ENCODE measurements at regions not wholly inside any gene's neighbourhood (a gene's known extent, or its start where the extent isn't known, plus 50 kb on each side); places are given as distances from the start of the nearest gene placed in this dataset.
A peak's percentile ranks its signal among the peaks of the same experiment; 100 is the strongest.

GRCh38 chr4:159425737-159426305, 322.9 kb downstream of the RAPGEF2 start:
- H3K27me3 ChIP-seq (ENCODE audit: insufficient read depth, low read length): no peaks in the 10 kb centered on the region
- no peak overlapping the region for H3K4me3 ChIP-seq (ENCODE audit: low read depth, low read length)
- H2AFZ ChIP-seq (ENCODE audit: low read length, unreplicated experiment): no peak overlapping the region
- no peak overlapping the region for H3K27ac ChIP-seq (ENCODE audit: low read depth, low read length)
- H3K4me1 ChIP-seq (ENCODE audit: control insufficient read depth, insufficient read depth, low read length, unreplicated experiment): no peaks in the 10 kb centered on the region
- H3K36me3 ChIP-seq (ENCODE audit: insufficient read depth, low read length): no peaks in the 10 kb centered on the region
- no peaks in the 10 kb centered on the region for H3K79me2 ChIP-seq (ENCODE audit: control insufficient read depth, insufficient read depth, low read length, unreplicated experiment)

- no peaks in the 10 kb centered on the region for H3K36me3 ChIP-seq (ENCODE audit: insufficient read depth, low read length)
- H3K79me2 ChIP-seq (ENCODE audit: control insufficient read depth, insufficient read depth, low read length, unreplicated experiment): no peaks in the 10 kb centered on the region
- no peak overlapping the region for H2AFZ ChIP-seq (ENCODE audit: low read length, unreplicated experiment)
- H3K4me1 ChIP-seq (ENCODE audit: control insufficient read depth, insufficient read depth, low read length, unreplicated experiment): no peaks in the 10 kb centered on the region
- no peak overlapping the region for H3K4me3 ChIP-seq (ENCODE audit: low read depth, low read length)
- H3K27me3 ChIP-seq (ENCODE audit: insufficient read depth, low read length): no peaks in the 10 kb centered on the region
- no peak overlapping the region for H3K27ac ChIP-seq (ENCODE audit: low read depth, low read length)
Measured at GRCh38 chr4:159428293-159428692, 325.4 kb downstream of the RAPGEF2 start.

- H3K27ac ChIP-seq (ENCODE audit: low read depth, low read length): no peak overlapping the region
- H3K79me2 ChIP-seq (ENCODE audit: control insufficient read depth, insufficient read depth, low read length, unreplicated experiment): no peaks in the 10 kb centered on the region
- no peak overlapping the region for H2AFZ ChIP-seq (ENCODE audit: low read length, unreplicated experiment)
- H3K4me1 ChIP-seq (ENCODE audit: control insufficient read depth, insufficient read depth, low read length, unreplicated experiment): peaks cover 5% of the 10 kb centered on the region
- no peak overlapping the region for H3K4me3 ChIP-seq (ENCODE audit: low read depth, low read length)
- no peaks in the 10 kb centered on the region for H3K36me3 ChIP-seq (ENCODE audit: insufficient read depth, low read length)
- no peaks in the 10 kb centered on the region for H3K27me3 ChIP-seq (ENCODE audit: insufficient read depth, low read length)
Measured at GRCh38 chr4:159428975-159429692, 326.3 kb downstream of the RAPGEF2 start.

GRCh38 chr4:159429693-159430035, 326.8 kb downstream of the RAPGEF2 start:
- no peak overlapping the region for H3K27ac ChIP-seq (ENCODE audit: low read depth, low read length)
- no peak overlapping the region for H3K4me3 ChIP-seq (ENCODE audit: low read depth, low read length)
- no peaks in the 10 kb centered on the region for H3K36me3 ChIP-seq (ENCODE audit: insufficient read depth, low read length)
- H3K79me2 ChIP-seq (ENCODE audit: control insufficient read depth, insufficient read depth, low read length, unreplicated experiment): no peaks in the 10 kb centered on the region
- H3K4me1 ChIP-seq (ENCODE audit: control insufficient read depth, insufficient read depth, low read length, unreplicated experiment): peaks cover 10% of the 10 kb centered on the region
- H2AFZ ChIP-seq (ENCODE audit: low read length, unreplicated experiment): no peak overlapping the region
- H3K27me3 ChIP-seq (ENCODE audit: insufficient read depth, low read length): no peaks in the 10 kb centered on the region

GRCh38 chr4:159430896-159431295, 328.0 kb downstream of the RAPGEF2 start:
- H3K4me3 ChIP-seq (ENCODE audit: low read depth, low read length): no peak overlapping the region
- no peaks in the 10 kb centered on the region for H3K27me3 ChIP-seq (ENCODE audit: insufficient read depth, low read length)
- no peak overlapping the region for H3K27ac ChIP-seq (ENCODE audit: low read depth, low read length)

GRCh38 chr4:159432436-159432835, 329.6 kb downstream of the RAPGEF2 start:
- H3K27ac ChIP-seq (ENCODE audit: low read depth, low read length): no peak overlapping the region

More at GRCh38 chr4:159430896-159431295, 328.0 kb downstream of the RAPGEF2 start:
- Histone ChIP-seq H2AFZ (ENCODE audit: low read length, unreplicated experiment) (no peak overlapping the region), H3K36me3 (ENCODE audit: insufficient read depth, low read length) (no peaks in the 10 kb centered on the region), H3K4me1 (ENCODE audit: control insufficient read depth, insufficient read depth, low read length, unreplicated experiment) (peaks cover 23% of the 10 kb centered on the region), H3K79me2 (ENCODE audit: control insufficient read depth, insufficient read depth, low read length, unreplicated experiment) (no peaks in the 10 kb centered on the region)

DNA sequence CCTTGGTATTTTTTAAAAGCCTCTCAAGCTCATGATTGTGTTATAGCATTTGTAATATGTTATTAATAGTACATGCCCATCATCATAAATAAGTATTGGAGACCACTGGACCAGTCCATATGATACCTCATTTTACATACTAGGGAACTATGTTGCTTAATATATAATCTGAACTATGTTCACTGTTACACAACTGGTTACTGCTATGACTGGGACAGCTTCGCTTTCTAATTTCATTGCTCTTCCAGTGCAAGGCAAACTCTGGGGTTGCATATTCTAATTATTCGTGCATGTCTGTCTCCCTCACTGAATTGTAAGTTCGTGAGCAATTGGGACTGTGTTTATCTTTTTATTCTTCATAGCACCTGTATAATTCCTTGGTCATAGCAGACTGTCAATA, 330.5 kb downstream of the RAPGEF2 start:
- no peaks in the 10 kb centered on the region for H3K27me3 ChIP-seq (ENCODE audit: insufficient read depth, low read length)
- H3K4me1 ChIP-seq (ENCODE audit: control insufficient read depth, insufficient read depth, low read length, unreplicated experiment): peaks cover 23% of the 10 kb centered on the region
- no peaks in the 10 kb centered on the region for H3K36me3 ChIP-seq (ENCODE audit: insufficient read depth, low read length)
- H3K79me2 ChIP-seq (ENCODE audit: control insufficient read depth, insufficient read depth, low read length, unreplicated experiment): no peaks in the 10 kb centered on the region
- H3K27ac ChIP-seq (ENCODE audit: low read depth, low read length): no peak overlapping the region
- no peak overlapping the region for H2AFZ ChIP-seq (ENCODE audit: low read length, unreplicated experiment)
- H3K4me3 ChIP-seq (ENCODE audit: low read depth, low read length): no peak overlapping the region

More at GRCh38 chr4:159432436-159432835, 329.6 kb downstream of the RAPGEF2 start:
- no peak overlapping the region for H2AFZ ChIP-seq (ENCODE audit: low read length, unreplicated experiment)
- no peak overlapping the region for H3K4me3 ChIP-seq (ENCODE audit: low read depth, low read length)
- H3K4me1 ChIP-seq (ENCODE audit: control insufficient read depth, insufficient read depth, low read length, unreplicated experiment): peaks cover 23% of the 10 kb centered on the region
- H3K27me3 ChIP-seq (ENCODE audit: insufficient read depth, low read length): no peaks in the 10 kb centered on the region
- no peaks in the 10 kb centered on the region for H3K79me2 ChIP-seq (ENCODE audit: control insufficient read depth, insufficient read depth, low read length, unreplicated experiment)
- H3K36me3 ChIP-seq (ENCODE audit: insufficient read depth, low read length): no peaks in the 10 kb centered on the region

- H3K27me3 ChIP-seq (ENCODE audit: insufficient read depth, low read length): no peaks in the 10 kb centered on the region
- H3K4me3 ChIP-seq (ENCODE audit: low read depth, low read length): no peak overlapping the region
- H3K27ac ChIP-seq (ENCODE audit: low read depth, low read length): peak overlapping the region; percentile 17
- no peaks in the 10 kb centered on the region for H3K36me3 ChIP-seq (ENCODE audit: insufficient read depth, low read length)
- H3K79me2 ChIP-seq (ENCODE audit: control insufficient read depth, insufficient read depth, low read length, unreplicated experiment): no peaks in the 10 kb centered on the region
- H2AFZ ChIP-seq (ENCODE audit: low read length, unreplicated experiment): peak overlapping the region; percentile 44
- peaks cover 23% of the 10 kb centered on the region for H3K4me1 ChIP-seq (ENCODE audit: control insufficient read depth, insufficient read depth, low read length, unreplicated experiment)
Measured at GRCh38 chr4:159434114-159434870, 331.4 kb downstream of the RAPGEF2 start.

- H3K27me3 ChIP-seq (ENCODE audit: insufficient read depth, low read length): no peaks in the 10 kb centered on the region
- H3K4me1 ChIP-seq (ENCODE audit: control insufficient read depth, insufficient read depth, low read length, unreplicated experiment): peaks cover 23% of the 10 kb centered on the region
- H2AFZ ChIP-seq (ENCODE audit: low read length, unreplicated experiment): peak overlapping the region; percentile 44
- H3K4me3 ChIP-seq (ENCODE audit: low read depth, low read length): no peak overlapping the region
- H3K36me3 ChIP-seq (ENCODE audit: insufficient read depth, low read length): no peaks in the 10 kb centered on the region
- H3K79me2 ChIP-seq (ENCODE audit: control insufficient read depth, insufficient read depth, low read length, unreplicated experiment): no peaks in the 10 kb centered on the region
- H3K27ac ChIP-seq (ENCODE audit: low read depth, low read length): peak overlapping the region; percentile 17; the same call in 1 of the 2 replicates
Measured at GRCh38 chr4:159434871-159435241, 332.0 kb downstream of the RAPGEF2 start.

DNA sequence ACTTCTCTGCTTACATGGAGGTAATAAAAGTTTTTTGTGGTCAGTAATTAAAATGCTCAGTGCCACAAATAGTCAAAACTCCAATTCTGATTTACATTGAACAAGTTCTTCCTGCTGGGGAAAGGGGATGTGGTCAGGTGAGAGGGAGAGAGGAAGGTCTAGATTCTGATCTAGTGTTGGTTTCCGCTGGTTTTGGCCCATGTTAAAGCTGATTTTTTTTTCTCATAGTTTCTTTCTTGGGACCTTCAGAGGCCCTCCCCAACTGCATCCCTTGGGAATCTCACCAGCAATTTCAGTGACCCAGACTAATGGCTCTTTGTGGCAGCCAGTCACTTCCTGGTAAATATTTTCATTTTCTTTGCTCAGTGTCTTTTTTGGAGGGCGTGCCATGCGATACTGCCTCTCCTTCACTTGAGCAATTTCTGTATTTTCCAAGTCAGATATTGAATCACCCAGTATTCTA, 332.7 kb downstream of the RAPGEF2 start:
- Histone ChIP-seq H3K27ac (ENCODE audit: low read depth, low read length) (no peak overlapping the region), H3K79me2 (ENCODE audit: control insufficient read depth, insufficient read depth, low read length, unreplicated experiment) (no peaks in the 10 kb centered on the region), H3K27me3 (ENCODE audit: insufficient read depth, low read length) (no peaks in the 10 kb centered on the region)

More for the DNA sequence above, 332.7 kb downstream of the RAPGEF2 start:
- H3K36me3 ChIP-seq (ENCODE audit: insufficient read depth, low read length): no peaks in the 10 kb centered on the region
- H3K4me3 ChIP-seq (ENCODE audit: low read depth, low read length): no peak overlapping the region
- peak overlapping the region; percentile 0 for H2AFZ ChIP-seq (ENCODE audit: low read length, unreplicated experiment)
- H3K4me1 ChIP-seq (ENCODE audit: control insufficient read depth, insufficient read depth, low read length, unreplicated experiment): peaks cover 23% of the 10 kb centered on the region

Measured in ACC112 (cell line).